Bronchial epithelial cell (primary cell): ENCODE measurements at regions not wholly inside any gene's neighbourhood (a gene's known extent, or its start where the extent isn't known, plus 50 kb on each side); places are given as distances from the start of the nearest gene placed in this dataset.
A peak's percentile ranks its signal among the peaks of the same experiment; 100 is the strongest.

ENCODE experiments used
- DNase-seq: peaks from one replicate; pipeline ENCODE4 v3.0.0-alpha.2; 2010; ENCODE audit warnings: low read depth
- FAIRE-seq: peaks from 2 replicates; lab custom pipeline; 2011; peaks lifted over from hg19 to GRCh38; lab: Jason Lieb, UNC
- H3K27me3 ChIP-seq: 2 replicates; pipeline ENCODE4 v1.5.1; 2011; ENCODE audit warnings: low read length; ENCODE audit not compliant: control insufficient read depth, insufficient read depth
- H3K36me3 ChIP-seq: 2 replicates; pipeline ENCODE4 v1.5.1; 2011; ENCODE audit warnings: low read length; ENCODE audit not compliant: control insufficient read depth, insufficient read depth
- H3K4me3 ChIP-seq: 2 replicates; pipeline ENCODE4 v1.5.1; 2011; ENCODE audit warnings: mild to moderate bottlenecking, low read depth, low read length, control low read depth
- TF ChIP-seq, protein P1 (sequence below): IDR thresholded peaks from 2 replicates; pipeline ENCODE4 v1.5.1; 2011; ENCODE audit warnings: mild to moderate bottlenecking, moderate library complexity, low read length, control low read depth, inconsistent platforms; ENCODE audit not compliant: insufficient read depth, severe bottlenecking

DNA sequence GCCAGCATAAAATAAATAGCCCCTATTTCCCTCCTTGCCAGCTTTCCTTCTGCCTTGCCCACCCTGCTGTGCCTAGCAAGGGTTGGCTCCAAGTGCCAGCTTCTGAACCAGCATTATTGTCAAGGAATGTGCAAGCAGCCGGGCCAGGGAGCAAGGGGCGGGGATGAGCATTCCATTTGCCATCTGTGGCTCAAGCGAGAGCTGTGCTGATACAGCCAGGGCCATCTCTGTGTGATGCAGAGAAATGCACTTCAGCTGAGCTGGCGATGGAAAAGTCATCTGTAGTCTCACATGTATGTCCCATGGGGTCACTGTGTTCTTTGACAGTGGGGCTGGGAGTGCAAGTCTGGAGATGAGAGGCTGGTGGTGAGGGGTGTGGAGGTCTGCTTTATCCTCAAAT is 137.3 kb downstream of the SUDS3 start:
- Histone ChIP-seq H3K36me3 (no peaks in the 10 kb centered on the region), H3K4me3 (no peak overlapping the region), H3K27me3 (no peaks in the 10 kb centered on the region)
- TF ChIP-seq, protein P1, sequence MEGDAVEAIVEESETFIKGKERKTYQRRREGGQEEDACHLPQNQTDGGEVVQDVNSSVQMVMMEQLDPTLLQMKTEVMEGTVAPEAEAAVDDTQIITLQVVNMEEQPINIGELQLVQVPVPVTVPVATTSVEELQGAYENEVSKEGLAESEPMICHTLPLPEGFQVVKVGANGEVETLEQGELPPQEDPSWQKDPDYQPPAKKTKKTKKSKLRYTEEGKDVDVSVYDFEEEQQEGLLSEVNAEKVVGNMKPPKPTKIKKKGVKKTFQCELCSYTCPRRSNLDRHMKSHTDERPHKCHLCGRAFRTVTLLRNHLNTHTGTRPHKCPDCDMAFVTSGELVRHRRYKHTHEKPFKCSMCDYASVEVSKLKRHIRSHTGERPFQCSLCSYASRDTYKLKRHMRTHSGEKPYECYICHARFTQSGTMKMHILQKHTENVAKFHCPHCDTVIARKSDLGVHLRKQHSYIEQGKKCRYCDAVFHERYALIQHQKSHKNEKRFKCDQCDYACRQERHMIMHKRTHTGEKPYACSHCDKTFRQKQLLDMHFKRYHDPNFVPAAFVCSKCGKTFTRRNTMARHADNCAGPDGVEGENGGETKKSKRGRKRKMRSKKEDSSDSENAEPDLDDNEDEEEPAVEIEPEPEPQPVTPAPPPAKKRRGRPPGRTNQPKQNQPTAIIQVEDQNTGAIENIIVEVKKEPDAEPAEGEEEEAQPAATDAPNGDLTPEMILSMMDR: no peak
- DNase-seq (no peak), FAIRE-seq (peak; percentile 62)

GRCh38 chr12:118514297-118514696 is 137.9 kb downstream of the SUDS3 start:
- no peak for FAIRE-seq
- Histone ChIP-seq H3K36me3 (no peaks in the 10 kb centered on the region), H3K27me3 (no peaks in the 10 kb centered on the region), H3K4me3 (no peak overlapping the region)
- TF ChIP-seq, protein P1: no peak
- DNase-seq: no peak

GRCh38 chr12:118520214-118521035 is 144.1 kb downstream of the SUDS3 start:
- no peaks in the 10 kb centered on the region for H3K36me3 ChIP-seq
- FAIRE-seq: no peak
- no peaks in the 10 kb centered on the region for H3K27me3 ChIP-seq
- no peak for DNase-seq
- TF ChIP-seq, protein P1: no peak
- H3K4me3 ChIP-seq: no peak overlapping the region

- FAIRE-seq (no peak), DNase-seq (no peak)
- Histone ChIP-seq H3K36me3 (no peaks in the 10 kb centered on the region), H3K4me3 (no peak overlapping the region), H3K27me3 (no peaks in the 10 kb centered on the region)
- TF ChIP-seq, protein P1: no peak
Observed at GRCh38 chr12:118521036-118521370, 144.6 kb downstream of the SUDS3 start.

DNA sequence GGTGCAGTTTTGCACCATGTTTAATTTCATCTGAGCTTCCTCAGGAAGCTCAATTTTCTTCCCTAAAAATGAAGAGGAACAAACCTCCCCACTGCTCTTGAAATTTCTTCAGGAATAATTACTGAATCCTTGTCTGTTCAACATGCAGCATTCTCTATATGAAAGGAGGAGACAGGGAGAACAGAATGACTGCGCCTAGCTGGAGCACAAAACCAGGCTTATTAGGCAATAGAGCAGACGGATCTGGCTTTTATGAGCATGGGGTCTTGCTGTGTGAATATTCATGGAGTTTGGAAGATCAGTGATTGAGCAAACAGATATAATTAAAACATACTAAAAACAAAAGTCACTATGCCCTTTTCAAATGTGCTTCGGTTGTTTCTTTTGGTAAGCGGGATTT is 148.1 kb downstream of the SUDS3 start:
- Histone ChIP-seq H3K4me3 (no peak overlapping the region), H3K36me3 (no peaks in the 10 kb centered on the region), H3K27me3 (no peaks in the 10 kb centered on the region)
- TF ChIP-seq, protein P1: no peak
- DNase-seq (no peak), FAIRE-seq (no peak)

DNA sequence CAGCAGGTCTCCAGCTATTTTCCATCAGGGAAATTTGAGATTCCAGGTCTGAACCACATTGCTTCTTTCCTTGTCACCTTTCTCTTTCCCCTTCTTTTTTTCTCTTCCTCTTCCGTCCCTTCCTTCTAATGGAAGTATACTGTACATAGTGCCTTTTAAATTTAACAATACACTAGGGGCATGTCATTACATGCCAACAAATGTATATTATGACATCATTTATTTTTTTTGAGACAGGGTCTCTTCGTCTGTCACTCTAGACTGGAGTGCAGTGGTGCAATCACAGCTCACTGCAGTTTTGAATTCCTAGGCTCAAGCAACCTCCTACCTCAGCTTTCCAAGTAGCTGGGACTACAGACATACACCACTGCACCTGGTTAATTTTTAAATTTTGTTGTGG is 148.9 kb downstream of the SUDS3 start:
- TF ChIP-seq, protein P1: no peak
- Histone ChIP-seq H3K36me3 (no peaks in the 10 kb centered on the region), H3K4me3 (no peak overlapping the region), H3K27me3 (no peaks in the 10 kb centered on the region)
- FAIRE-seq: no peak
- no peak for DNase-seq
